ENCODE measurements at regions not wholly inside any gene's neighbourhood (a gene's known extent, or its start where the extent isn't known, plus 50 kb on each side); places are given as distances from the start of the nearest gene placed in this dataset.

GRCh38 chr5:108437425-108437824, 55.5 kb upstream of the FBXL17 start:
- BruUV-seq (replicated peaks), result no TSS peak
- Histone ChIP-seq H3K9me1 (replicated peaks; ENCODE audit: control insufficient read depth, extremely low read depth, insufficient read depth, low read length) (no peaks in the 10 kb centered on the region), H4K20me1 (replicated peaks; ENCODE audit: control insufficient read depth, extremely low read depth, insufficient read depth, low read length) (no peaks in the 10 kb centered on the region), H3K4me3 (replicated peaks in 1 of 3; ENCODE audit: insufficient read depth in 1 of 3, low read depth in 1 of 3, low read length in 3 of 3) (no peak overlapping the region), H3K79me2 (ENCODE audit: control insufficient read depth, insufficient read depth, low read length) (no peaks in the 10 kb centered on the region), H3K9me3 (replicated peaks; ENCODE audit: control insufficient read depth, insufficient read depth, low read length) (no peaks in the 10 kb centered on the region), H2AFZ (ENCODE audit: low read depth, low read length) (no peak overlapping the region), H3K27me3 (ENCODE audit: control insufficient read depth in 2 of 2, insufficient read depth in 2 of 2, low read length in 2 of 2) (no peaks in the 10 kb centered on the region), H3K4me2 (ENCODE audit: insufficient read depth, low read length) (no peak overlapping the region), H3K36me3 (ENCODE audit: control insufficient read depth in 2 of 2, extremely low read depth in 1 of 2, insufficient read depth in 2 of 2, low read length in 2 of 2) (no peaks in the 10 kb centered on the region), H3K27ac (ENCODE audit: insufficient read depth, low read depth, low read length) (no peak overlapping the region), H3K4me1 (ENCODE audit: control insufficient read depth, extremely low read depth, insufficient read depth, low read length) (no peaks in the 10 kb centered on the region), H3K9ac (replicated peaks; ENCODE audit: extremely low read depth, insufficient read depth, low read length) (no peak overlapping the region)
- intact Hi-C loops (cut with micrococcal nuclease) (no loop called here), dilution Hi-C loops (cut with MboI; ENCODE audit: extremely low pct_ligation_motif_present, low sequenced_read_pairs) (no loop called here)
- DNase-seq (ENCODE audit: low read depth, low spot score) (no peak), FAIRE-seq (no peak)
- ChIA-PET POLR2A (no interaction called here), CTCF (no interaction called here)
- TF ChIP-seq EZH2 (IDR thresholded peaks at IDR 0.05; ENCODE audit: borderline replicate concordance, low read depth, low read length, severe bottlenecking) (no peak), CTCF (IDR thresholded peaks at IDR 0.05; ENCODE audit: extremely low read depth in 1 of 2, insufficient read depth in 1 of 2, low read depth in 1 of 2, low read length in 2 of 2) (no peak), JUN (IDR thresholded peaks at IDR 0.05; ENCODE audit: borderline replicate concordance, insufficient read depth, insufficient read length, low read depth) (no peak), MAX (IDR thresholded peaks at IDR 0.05; ENCODE audit: insufficient read depth, insufficient read length) (no peak), POLR2A (IDR thresholded peaks at IDR 0.05; ENCODE audit: low read depth, low read length) (no peak), POLR2AphosphoS5 (IDR thresholded peaks at IDR 0.05; ENCODE audit: insufficient read depth, low read depth, low read length) (no peak), FOS (IDR thresholded peaks at IDR 0.05; ENCODE audit: borderline replicate concordance, insufficient read depth, low read length) (no peak), GATA2 (IDR thresholded peaks at IDR 0.05; ENCODE audit: insufficient read depth, insufficient read length, low read depth, low read length) (no peak), MYC (IDR thresholded peaks at IDR 0.05; ENCODE audit: low read depth, low read length) (no peak)

Measured in endothelial cell of umbilical vein (primary cell).